HG03565 (cell line): ENCODE measurements at regions not wholly inside any gene's neighbourhood (a gene's known extent, or its start where the extent isn't known, plus 50 kb on each side); places are given as distances from the start of the nearest gene placed in this dataset.
"Not testable (repeated sequence)": the region's sequence is repeated elsewhere in the genome, so short reads cannot be mapped to it uniquely, and the experiment has no call there.

Experiments
- ATAC-seq: cut with Tn5 transposase; IDR thresholded peaks from one replicate; pipeline ENCODE4 v1.9.1; 2021; ENCODE audit warnings: mild to moderate bottlenecking, moderate library complexity; ENCODE audit not compliant: unreplicated experiment

- no peak for ATAC-seq
These were observed 54.4 kb downstream of the PRR18 start for GRCh38 chr6:166253778-166254204.

GRCh38 chr6:166253281-166253681, 54.9 kb downstream of the PRR18 start:
- no peak for ATAC-seq

- no peak for ATAC-seq
These were observed 55.6 kb downstream of the PRR18 start for GRCh38 chr6:166252601-166253000.

GRCh38 chr6:166251655-166252054, 56.5 kb downstream of the PRR18 start:
- ATAC-seq, result no peak

GRCh38 chr6:166251211-166251610, 57.0 kb downstream of the PRR18 start:
- ATAC-seq, result no peak

GRCh38 chr6:166249061-166249785, 59.0 kb downstream of the PRR18 start:
- ATAC-seq, result not testable (repeated sequence)

- no peak for ATAC-seq
These were observed 63.0 kb downstream of the PRR18 start for GRCh38 chr6:166245148-166245547.

- peak; percentile 90 for ATAC-seq
These were observed 63.7 kb downstream of the PRR18 start for GRCh38 chr6:166244353-166245045.

- ATAC-seq, result no peak
These were observed 65.3 kb downstream of the PRR18 start for GRCh38 chr6:166242888-166243287.

GRCh38 chr6:166241974-166242373, 66.2 kb downstream of the PRR18 start:
- ATAC-seq, result no peak

- ATAC-seq, result no peak
These were observed 67.3 kb downstream of the PRR18 start for GRCh38 chr6:166240889-166241288.

GRCh38 chr6:166237617-166238016, 70.0 kb upstream of the TBXT start:
- ATAC-seq, result no peak

GRCh38 chr6:166236596-166236995, 68.9 kb upstream of the TBXT start:
- ATAC-seq, result no peak

GRCh38 chr6:166235666-166236292, 68.1 kb upstream of the TBXT start:
- ATAC-seq, result no peak

- ATAC-seq, result not testable (repeated sequence)
These were observed 63.5 kb upstream of the TBXT start for GRCh38 chr6:166231181-166231580.

GRCh38 chr6:166228839-166229528, 61.3 kb upstream of the TBXT start:
- ATAC-seq, result no peak

- no peak for ATAC-seq
These were observed 60.8 kb upstream of the TBXT start for GRCh38 chr6:166228425-166228824.

- no peak for ATAC-seq
These were observed 55.4 kb upstream of the TBXT start for GRCh38 chr6:166223079-166223478.

GRCh38 chr6:166222631-166223030, 55.0 kb upstream of the TBXT start:
- no peak for ATAC-seq

GRCh38 chr6:166221636-166222035, 54.0 kb upstream of the TBXT start:
- no peak for ATAC-seq

- no peak for ATAC-seq
These were observed 53.4 kb upstream of the TBXT start for GRCh38 chr6:166221040-166221439.
